ENCODE measurements at regions not wholly inside any gene's neighbourhood (a gene's known extent, or its start where the extent isn't known, plus 50 kb on each side); places are given as distances from the start of the nearest gene placed in this dataset.

DNA sequence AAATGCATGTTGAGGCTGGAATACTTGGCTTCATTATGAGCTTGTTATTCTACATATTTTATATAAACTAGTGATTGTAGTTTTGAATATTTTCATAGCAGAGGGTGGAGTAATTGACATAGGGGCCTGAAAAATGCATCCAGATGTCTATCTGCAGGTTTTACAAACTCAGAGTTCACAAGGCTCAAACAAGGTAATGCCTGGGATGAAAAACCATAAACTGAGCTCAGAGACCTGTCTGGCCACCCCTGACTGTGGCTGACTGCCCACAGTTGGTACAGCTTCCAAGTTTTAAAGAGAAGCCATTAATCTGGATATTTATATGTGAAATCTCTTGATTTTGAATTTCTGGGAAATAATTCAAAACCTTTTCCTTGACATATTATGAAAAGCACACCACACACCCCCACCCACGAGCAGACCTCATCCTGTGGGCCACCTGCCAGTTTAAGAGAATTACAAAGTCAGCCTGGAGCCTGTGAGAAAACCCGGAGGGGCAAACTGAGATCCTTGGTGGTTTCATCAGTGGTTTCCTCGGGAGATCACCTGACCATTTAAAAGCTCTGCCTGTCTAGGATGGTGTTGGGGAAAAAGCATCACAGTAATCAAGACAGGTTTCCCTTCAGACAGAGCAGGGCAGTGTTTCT lies 230.1 kb downstream of the SAMD5 start:
- TF ChIP-seq, protein P1, sequence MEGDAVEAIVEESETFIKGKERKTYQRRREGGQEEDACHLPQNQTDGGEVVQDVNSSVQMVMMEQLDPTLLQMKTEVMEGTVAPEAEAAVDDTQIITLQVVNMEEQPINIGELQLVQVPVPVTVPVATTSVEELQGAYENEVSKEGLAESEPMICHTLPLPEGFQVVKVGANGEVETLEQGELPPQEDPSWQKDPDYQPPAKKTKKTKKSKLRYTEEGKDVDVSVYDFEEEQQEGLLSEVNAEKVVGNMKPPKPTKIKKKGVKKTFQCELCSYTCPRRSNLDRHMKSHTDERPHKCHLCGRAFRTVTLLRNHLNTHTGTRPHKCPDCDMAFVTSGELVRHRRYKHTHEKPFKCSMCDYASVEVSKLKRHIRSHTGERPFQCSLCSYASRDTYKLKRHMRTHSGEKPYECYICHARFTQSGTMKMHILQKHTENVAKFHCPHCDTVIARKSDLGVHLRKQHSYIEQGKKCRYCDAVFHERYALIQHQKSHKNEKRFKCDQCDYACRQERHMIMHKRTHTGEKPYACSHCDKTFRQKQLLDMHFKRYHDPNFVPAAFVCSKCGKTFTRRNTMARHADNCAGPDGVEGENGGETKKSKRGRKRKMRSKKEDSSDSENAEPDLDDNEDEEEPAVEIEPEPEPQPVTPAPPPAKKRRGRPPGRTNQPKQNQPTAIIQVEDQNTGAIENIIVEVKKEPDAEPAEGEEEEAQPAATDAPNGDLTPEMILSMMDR (IDR thresholded peaks at IDR 0.05; ENCODE audit: low read depth, low read length): no peak
- no peak for TF ChIP-seq MYC (IDR thresholded peaks at IDR 0.05; ENCODE audit: low read depth, low read length)
- no peak for TF ChIP-seq POLR2A (IDR thresholded peaks at IDR 0.05; ENCODE audit: extremely low read depth, insufficient read length)
- TF ChIP-seq, protein P2, sequence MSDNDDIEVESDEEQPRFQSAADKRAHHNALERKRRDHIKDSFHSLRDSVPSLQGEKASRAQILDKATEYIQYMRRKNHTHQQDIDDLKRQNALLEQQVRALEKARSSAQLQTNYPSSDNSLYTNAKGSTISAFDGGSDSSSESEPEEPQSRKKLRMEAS (IDR thresholded peaks at IDR 0.05; ENCODE audit: low read depth, low read length): no peak
- H3K4me3 ChIP-seq (ENCODE audit: low read depth, low read length): no peak overlapping the region
- no peak for DNase-seq (ENCODE audit: low read depth)

DNA sequence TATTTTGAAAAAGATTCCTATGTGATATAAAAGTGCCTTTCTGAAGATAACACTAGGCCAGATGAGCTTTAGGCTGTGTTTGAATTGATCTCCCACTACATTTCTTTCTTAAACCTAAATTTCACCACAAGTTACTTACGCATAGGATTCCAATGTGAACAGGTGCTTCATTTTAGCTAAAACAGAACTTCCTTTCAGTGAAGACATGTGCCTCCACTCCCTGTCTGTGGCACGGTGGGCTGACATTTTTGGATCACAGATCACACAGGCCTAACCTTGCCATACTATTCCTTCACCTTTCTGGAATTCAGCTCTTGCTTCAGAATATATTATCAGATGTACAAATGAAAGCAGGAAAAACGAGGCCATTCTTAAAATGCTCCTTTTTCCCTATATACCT lies 231.8 kb downstream of the SAMD5 start:
- TF ChIP-seq, protein P2 (IDR thresholded peaks at IDR 0.05; ENCODE audit: low read depth, low read length): no peak
- TF ChIP-seq, protein P1 (IDR thresholded peaks at IDR 0.05; ENCODE audit: low read depth, low read length): no peak
- no peak for TF ChIP-seq MYC (IDR thresholded peaks at IDR 0.05; ENCODE audit: low read depth, low read length)
- no peak for TF ChIP-seq POLR2A (IDR thresholded peaks at IDR 0.05; ENCODE audit: extremely low read depth, insufficient read length)
- H3K4me3 ChIP-seq (ENCODE audit: low read depth, low read length): no peak overlapping the region
- no peak for DNase-seq (ENCODE audit: low read depth)

GRCh38 chr6:147740916-147741315 lies 232.4 kb downstream of the SAMD5 start:
- H3K4me3 ChIP-seq (ENCODE audit: low read depth, low read length): no peak overlapping the region
- no peak for DNase-seq (ENCODE audit: low read depth)
- TF ChIP-seq, protein P2 (IDR thresholded peaks at IDR 0.05; ENCODE audit: low read depth, low read length): no peak
- no peak for TF ChIP-seq POLR2A (IDR thresholded peaks at IDR 0.05; ENCODE audit: extremely low read depth, insufficient read length)
- no peak for TF ChIP-seq MYC (IDR thresholded peaks at IDR 0.05; ENCODE audit: low read depth, low read length)
- TF ChIP-seq, protein P1 (IDR thresholded peaks at IDR 0.05; ENCODE audit: low read depth, low read length): no peak

DNA sequence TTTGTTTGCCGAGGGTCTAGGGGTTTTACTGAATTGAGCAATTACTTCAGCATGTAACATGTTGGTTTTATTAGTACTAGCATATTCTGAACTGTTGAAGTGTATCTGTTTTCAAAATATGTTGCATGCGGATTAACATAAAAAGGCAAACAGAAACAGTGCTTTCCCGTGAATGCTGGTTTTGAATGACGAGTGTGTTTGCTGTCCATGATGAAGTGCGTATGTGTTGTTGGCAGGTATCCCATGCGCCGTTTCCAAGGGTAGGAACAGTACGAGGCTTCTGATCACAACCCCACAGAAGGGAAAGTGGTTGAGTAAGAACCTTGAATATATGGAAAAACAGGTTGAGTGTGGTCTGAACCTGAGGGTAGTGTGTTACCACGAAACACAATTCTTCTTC lies 232.9 kb downstream of the SAMD5 start:
- DNase-seq (ENCODE audit: low read depth): no peak
- TF ChIP-seq MYC (IDR thresholded peaks at IDR 0.05; ENCODE audit: low read depth, low read length) (no peak), POLR2A (IDR thresholded peaks at IDR 0.05; ENCODE audit: extremely low read depth, insufficient read length) (no peak)
- TF ChIP-seq, protein P1 (IDR thresholded peaks at IDR 0.05; ENCODE audit: low read depth, low read length): no peak
- TF ChIP-seq, protein P2 (IDR thresholded peaks at IDR 0.05; ENCODE audit: low read depth, low read length): no peak
- no peak overlapping the region for H3K4me3 ChIP-seq (ENCODE audit: low read depth, low read length)

DNA sequence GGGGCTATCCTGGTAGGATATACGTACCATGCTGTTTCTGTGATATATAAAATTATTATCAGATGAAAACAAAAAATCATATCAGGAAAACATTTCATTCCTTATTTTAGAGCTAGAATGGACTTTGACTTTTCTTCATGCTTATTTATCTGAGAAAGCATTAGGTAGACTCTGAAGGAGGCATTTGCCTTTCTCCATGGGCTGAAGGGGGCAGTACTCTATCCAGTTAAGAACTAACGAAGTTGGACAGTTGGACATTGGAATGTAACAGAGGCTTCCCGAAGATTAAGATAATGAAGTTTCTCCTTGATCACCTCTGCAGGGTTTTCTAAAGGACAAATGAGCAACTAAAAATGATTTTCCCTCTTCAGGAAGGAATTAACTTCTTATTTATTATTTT lies 233.9 kb downstream of the SAMD5 start:
- TF ChIP-seq MYC (IDR thresholded peaks at IDR 0.05; ENCODE audit: low read depth, low read length): no peak
- H3K4me3 ChIP-seq (ENCODE audit: low read depth, low read length): no peak overlapping the region
- no peak for DNase-seq (ENCODE audit: low read depth)

- no peak overlapping the region for H3K4me3 ChIP-seq (ENCODE audit: low read depth, low read length)
- no peak for DNase-seq (ENCODE audit: low read depth)
- TF ChIP-seq, protein P2 (IDR thresholded peaks at IDR 0.05; ENCODE audit: low read depth, low read length): no peak
Observed at GRCh38 chr6:147744012-147744411, 235.5 kb downstream of the SAMD5 start.

GRCh38 chr6:147749331-147749730 lies 240.8 kb downstream of the SAMD5 start:
- no peak overlapping the region for H3K4me3 ChIP-seq (ENCODE audit: low read depth, low read length)
- no peak for DNase-seq (ENCODE audit: low read depth)
- TF ChIP-seq, protein P2 (IDR thresholded peaks at IDR 0.05; ENCODE audit: low read depth, low read length): no peak
- TF ChIP-seq, protein P1 (IDR thresholded peaks at IDR 0.05; ENCODE audit: low read depth, low read length): no peak
- TF ChIP-seq POLR2A (IDR thresholded peaks at IDR 0.05; ENCODE audit: extremely low read depth, insufficient read length) (no peak), MYC (IDR thresholded peaks at IDR 0.05; ENCODE audit: low read depth, low read length) (no peak)
